ENCODE measurements at regions not wholly inside any gene's neighbourhood (a gene's known extent, or its start where the extent isn't known, plus 50 kb on each side); places are given as distances from the start of the nearest gene placed in this dataset.

DNA sequence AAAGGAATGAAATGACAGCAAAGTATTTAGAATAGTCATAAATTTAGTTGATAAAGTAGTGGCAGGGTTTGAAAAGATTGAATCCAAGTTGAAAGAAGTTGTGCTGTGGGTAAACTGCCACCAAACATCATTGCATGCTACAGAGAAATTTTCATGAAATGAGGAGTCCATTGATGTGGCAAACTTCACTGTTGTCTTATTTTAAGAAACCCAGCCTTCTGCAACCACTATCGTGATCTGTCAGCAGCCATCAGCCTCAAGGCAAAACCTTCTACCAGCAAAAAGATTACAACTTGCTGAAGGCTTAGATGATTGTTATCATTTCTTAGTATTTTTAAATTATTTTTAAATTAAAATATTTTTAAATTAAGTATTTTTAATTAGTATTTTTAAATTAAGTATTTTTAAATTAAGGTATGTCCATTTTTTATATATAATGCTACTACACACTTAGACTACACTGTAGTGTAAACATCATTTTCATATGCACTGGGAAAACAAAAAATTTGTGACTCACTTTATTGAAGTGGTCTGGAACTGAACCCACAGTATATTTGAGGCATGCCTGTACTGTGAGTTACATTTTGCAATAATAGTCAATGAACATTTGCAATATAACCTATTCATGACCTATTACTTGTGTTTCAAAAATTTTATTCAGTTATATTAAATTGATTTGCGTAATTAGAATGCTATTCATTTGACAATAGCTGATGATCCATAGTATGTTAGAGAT, 67.2 kb upstream of the SYT1 start:
- Histone ChIP-seq H3K4me3 (no peak overlapping the region), H3K36me3 (no peaks in the 10 kb centered on the region), H3K27me3 (replicated peaks) (no peaks in the 10 kb centered on the region), H3K4me1 (replicated peaks) (no peaks in the 10 kb centered on the region), H3K9me3 (replicated peaks) (no peaks in the 10 kb centered on the region; the same call in 1 of the 2 replicates), H3K27ac (no peak overlapping the region)
- no peak for DNase-seq (ENCODE audit: low read depth in 1 of 2, low spot score in 2 of 2)

DNA sequence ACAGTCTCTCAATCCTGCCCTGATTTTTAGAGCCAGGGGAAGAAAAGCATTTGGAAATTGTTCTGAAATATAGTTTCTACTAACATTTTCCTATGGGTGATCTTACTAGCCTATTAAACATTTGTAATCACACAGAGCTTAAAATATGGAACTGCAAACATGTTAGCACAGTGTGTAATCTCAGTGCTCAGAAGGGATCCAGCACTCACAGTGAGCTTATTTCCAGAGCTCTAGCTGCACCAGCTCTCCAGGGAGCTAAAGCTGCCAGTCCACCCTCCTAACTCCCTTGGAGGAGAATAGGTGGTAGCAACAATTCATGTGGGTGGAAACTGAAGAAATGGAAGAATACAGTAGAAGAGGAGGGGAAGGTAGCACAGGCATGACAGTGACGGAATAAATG, 64.9 kb upstream of the SYT1 start:
- no peaks in the 10 kb centered on the region for H3K27me3 ChIP-seq (replicated peaks)
- no peak overlapping the region for H3K27ac ChIP-seq
- no peaks in the 10 kb centered on the region for H3K36me3 ChIP-seq
- H3K4me3 ChIP-seq = no peak overlapping the region
- H3K9me3 ChIP-seq (replicated peaks) = no peaks in the 10 kb centered on the region; the same call in 1 of the 2 replicates
- no peaks in the 10 kb centered on the region for H3K4me1 ChIP-seq (replicated peaks)
- DNase-seq (ENCODE audit: low read depth in 1 of 2, low spot score in 2 of 2) = no peak

GRCh38 chr12:78802593-78802992, 62.0 kb upstream of the SYT1 start:
- no peak overlapping the region for H3K4me3 ChIP-seq
- no peaks in the 10 kb centered on the region for H3K27me3 ChIP-seq (replicated peaks)
- H3K9me3 ChIP-seq (replicated peaks) = no peaks in the 10 kb centered on the region
- no peak overlapping the region for H3K27ac ChIP-seq
- H3K36me3 ChIP-seq = no peaks in the 10 kb centered on the region
- H3K4me1 ChIP-seq (replicated peaks) = no peaks in the 10 kb centered on the region
- DNase-seq (ENCODE audit: low read depth in 1 of 2, low spot score in 2 of 2) = no peak

DNA sequence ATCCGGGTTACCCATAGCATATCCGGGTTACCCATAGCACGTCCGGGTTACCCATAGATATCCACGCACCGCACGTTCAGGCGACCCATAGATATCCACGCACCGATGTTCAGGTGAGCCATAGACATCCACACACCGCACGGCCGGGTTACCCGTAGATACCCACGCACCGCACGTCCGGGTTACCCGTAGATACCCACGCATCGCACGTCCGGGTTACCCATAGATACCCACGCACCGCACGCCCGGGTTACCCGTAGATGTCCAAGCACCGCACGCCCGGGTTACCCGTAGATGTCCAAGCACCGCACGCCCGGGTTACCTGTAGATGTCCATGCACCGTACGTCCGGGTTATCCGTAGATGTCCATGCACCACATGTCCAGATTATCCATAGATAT, 60.3 kb upstream of the SYT1 start:
- no peak overlapping the region for H3K4me3 ChIP-seq
- DNase-seq (ENCODE audit: low read depth in 1 of 2, low spot score in 2 of 2) = no peak
- no peaks in the 10 kb centered on the region for H3K4me1 ChIP-seq (replicated peaks)

More for the DNA sequence above, 60.3 kb upstream of the SYT1 start:
- Histone ChIP-seq H3K9me3 (replicated peaks) (no peaks in the 10 kb centered on the region), H3K27me3 (replicated peaks) (no peaks in the 10 kb centered on the region), H3K27ac (no peak overlapping the region), H3K36me3 (no peaks in the 10 kb centered on the region)

Measured in SJSA1 (cell line).